ENCODE measurements at regions not wholly inside any gene's neighbourhood (a gene's known extent, or its start where the extent isn't known, plus 50 kb on each side); places are given as distances from the start of the nearest gene placed in this dataset.

- Histone ChIP-seq H3K9me3 (no peaks in the 10 kb centered on the region), H3K36me3 (no peaks in the 10 kb centered on the region), H3K4me3 (ENCODE audit: low read depth in 1 of 2, low read length in 1 of 2) (no peak overlapping the region), H3K4me1 (ENCODE audit: control insufficient read depth in 1 of 2, insufficient read depth in 1 of 2, low read depth in 1 of 2, low read length in 1 of 2) (peaks cover 13 to 21% of the 10 kb centered on the region in 2 experiments), H3K27me3 (no peaks in the 10 kb centered on the region), H3K27ac (no peak overlapping the region)
- no peak for TF ChIP-seq CTCF (IDR thresholded peaks at IDR 0.05)
Observed at GRCh38 chr1:81458186-81458585, 342.5 kb upstream of the ADGRL2 start.

DNA sequence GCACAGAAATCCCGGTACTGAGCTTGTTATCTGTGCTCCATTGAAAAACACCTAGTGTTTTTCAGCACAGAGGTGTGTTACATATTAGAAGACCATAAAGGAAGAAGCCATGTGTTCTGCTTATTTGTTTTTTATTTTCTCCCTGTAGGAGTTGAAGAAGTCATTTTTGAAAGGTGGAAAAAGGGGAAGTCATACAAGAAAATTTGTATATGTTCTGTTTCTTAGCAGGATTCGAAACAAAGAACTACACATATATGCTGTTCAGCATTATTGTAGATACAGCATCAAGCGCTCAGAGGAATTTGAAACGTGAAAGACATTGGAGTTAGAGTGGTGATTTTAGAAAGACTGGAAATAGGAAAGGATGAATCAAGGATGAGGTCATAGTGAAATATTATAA lies 345.3 kb upstream of the ADGRL2 start:
- no peak for TF ChIP-seq CTCF (IDR thresholded peaks at IDR 0.05)
- Histone ChIP-seq H3K9me3 (no peaks in the 10 kb centered on the region), H3K4me3 (ENCODE audit: low read depth in 1 of 2, low read length in 1 of 2) (no peak overlapping the region), H3K36me3 (no peaks in the 10 kb centered on the region), H3K4me1 (ENCODE audit: control insufficient read depth in 1 of 2, insufficient read depth in 1 of 2, low read depth in 1 of 2, low read length in 1 of 2) (peaks cover 0 to 8% of the 10 kb centered on the region in 2 experiments), H3K27ac (no peak overlapping the region), H3K27me3 (no peaks in the 10 kb centered on the region)

DNA sequence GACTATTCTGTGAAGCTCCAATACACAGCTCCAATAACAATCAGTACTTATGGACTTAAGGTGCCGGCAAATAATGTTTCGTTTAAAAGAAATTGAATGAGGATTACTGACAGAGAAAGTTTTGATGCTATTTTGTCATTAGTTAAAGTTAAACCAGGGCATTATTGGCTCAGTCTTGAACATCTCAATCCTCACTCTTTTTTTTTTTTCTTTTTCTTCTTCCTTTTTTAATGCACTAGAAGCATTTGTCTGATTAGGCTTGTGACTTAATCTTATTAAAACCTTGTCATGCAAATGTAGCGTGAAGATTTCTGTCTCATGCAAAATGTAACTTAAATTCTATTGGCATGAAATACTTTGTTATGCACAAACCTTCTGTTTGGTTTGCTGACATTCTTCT lies 346.8 kb upstream of the ADGRL2 start:
- Histone ChIP-seq H3K36me3 (no peaks in the 10 kb centered on the region), H3K9me3 (no peaks in the 10 kb centered on the region), H3K4me1 (ENCODE audit: control insufficient read depth in 1 of 2, insufficient read depth in 1 of 2, low read depth in 1 of 2, low read length in 1 of 2) (peaks cover 0 to 8% of the 10 kb centered on the region in 2 experiments), H3K27ac (no peak overlapping the region), H3K4me3 (ENCODE audit: low read depth in 1 of 2, low read length in 1 of 2) (no peak overlapping the region), H3K27me3 (no peaks in the 10 kb centered on the region)
- TF ChIP-seq CTCF (IDR thresholded peaks at IDR 0.05) = no peak

GRCh38 chr1:81453367-81453703 lies 347.4 kb upstream of the ADGRL2 start:
- no peak overlapping the region for H3K27ac ChIP-seq
- TF ChIP-seq CTCF (IDR thresholded peaks at IDR 0.05) = no peak

DNA sequence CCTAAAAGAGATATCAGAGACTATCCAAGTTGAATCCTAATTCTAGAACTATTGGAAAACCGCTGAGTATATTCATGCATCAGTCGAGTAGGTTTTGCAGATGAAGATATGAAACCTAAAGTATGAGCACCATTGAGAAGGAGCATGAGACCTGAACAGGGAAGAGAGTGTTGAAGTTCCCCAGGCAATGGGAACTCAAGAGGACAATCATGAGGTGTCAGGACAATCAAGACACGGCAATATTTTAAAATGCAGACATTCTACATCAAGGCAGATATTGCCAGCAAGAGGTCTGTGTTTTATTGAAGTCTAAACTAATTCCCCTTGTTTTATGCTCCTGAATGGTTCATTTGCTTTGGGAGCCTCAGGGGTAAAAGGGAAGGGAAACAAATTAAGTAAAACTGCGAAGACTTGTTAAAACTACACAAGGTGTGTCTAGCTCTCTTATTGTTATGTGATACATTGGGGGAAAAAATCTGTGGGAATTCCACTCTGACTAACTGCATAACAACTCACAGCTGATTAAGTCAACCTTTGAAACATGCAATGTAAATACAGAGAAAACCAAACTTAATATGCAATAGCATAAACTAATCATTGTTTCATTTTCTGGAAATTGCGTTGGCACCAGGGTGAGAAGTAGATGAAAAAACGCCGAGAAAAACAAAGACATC lies 347.9 kb upstream of the ADGRL2 start:
- H3K9me3 ChIP-seq = no peaks in the 10 kb centered on the region
- H3K4me3 ChIP-seq (ENCODE audit: low read depth in 1 of 2, low read length in 1 of 2) = no peak overlapping the region
- H3K27ac ChIP-seq = no peak overlapping the region
- TF ChIP-seq CTCF (IDR thresholded peaks at IDR 0.05) = no peak
- H3K4me1 ChIP-seq (ENCODE audit: control insufficient read depth in 1 of 2, insufficient read depth in 1 of 2, low read depth in 1 of 2, low read length in 1 of 2) = peaks cover 0 to 8% of the 10 kb centered on the region in 2 experiments
- no peaks in the 10 kb centered on the region for H3K36me3 ChIP-seq
- no peaks in the 10 kb centered on the region for H3K27me3 ChIP-seq

More at GRCh38 chr1:81453367-81453703, 347.4 kb upstream of the ADGRL2 start:
- no peak overlapping the region for H3K4me3 ChIP-seq (ENCODE audit: low read depth in 1 of 2, low read length in 1 of 2)
- H3K4me1 ChIP-seq (ENCODE audit: control insufficient read depth in 1 of 2, insufficient read depth in 1 of 2, low read depth in 1 of 2, low read length in 1 of 2) = peaks cover 0 to 8% of the 10 kb centered on the region in 2 experiments
- H3K9me3 ChIP-seq = no peaks in the 10 kb centered on the region
- no peaks in the 10 kb centered on the region for H3K36me3 ChIP-seq
- H3K27me3 ChIP-seq = no peaks in the 10 kb centered on the region

Data from neutrophil (primary cell).